Left lung (tissue), 4 donors: ENCODE measurements at regions not wholly inside any gene's neighbourhood (a gene's known extent, or its start where the extent isn't known, plus 50 kb on each side); places are given as distances from the start of the nearest gene placed in this dataset.

Source experiments
- ATAC-seq: fragments of 200-7000 bp; cut with Tn5 transposase; one replicate; pipeline ENCODE4 v1.9.1; 2020; ENCODE audit warnings: moderate library complexity
- DNase-seq, 4 donors: peaks; one replicate each; pipeline ENCODE4 v3.0.0-alpha.2; 2013 to 2020
- H3K27ac ChIP-seq, 2 donors: fragments of 200-600 bp; sonication (generic) in 1 of 2; one replicate each; pipeline versions ENCODE4 v1.5.0 to v1.8.0; 2020 to 2021
- H3K27me3 ChIP-seq, 2 donors: fragments of 200-600 bp; sonication (generic) in 1 of 2; one replicate each; pipeline versions ENCODE4 v1.5.0 to v1.8.0; 2020 to 2021
- H3K36me3 ChIP-seq, 2 donors: fragments of 200-600 bp; sonication (generic) in 1 of 2; one replicate each; pipeline versions ENCODE4 v1.5.0 to v1.8.0; 2020 to 2021
- H3K4me1 ChIP-seq, 2 donors: fragments of 200-600 bp; one replicate each; pipeline ENCODE4 v1.8.0; 2021
- H3K4me3 ChIP-seq, 2 donors: fragments of 200-600 bp; sonication (generic) in 1 of 2; one replicate each; pipeline versions ENCODE4 v1.5.0 to v1.8.0; 2020 to 2021; ENCODE audit warnings: mild to moderate bottlenecking in 1 of 2
- H3K9me3 ChIP-seq, 2 donors: fragments of 200-600 bp; sonication (generic) in 1 of 2; one replicate each; pipeline versions ENCODE4 v1.5.0 to v1.8.0; 2020 to 2021
- CTCF ChIP-seq, 2 donors: fragments of 200-600 bp; sonication (generic) in 1 of 2; IDR thresholded peaks; one replicate each; pipeline versions ENCODE4 v1.5.0 to v1.8.0; 2021; ENCODE audit warnings: antibody characterized with exemption in 2 of 2
- intact Hi-C, 2 donors: fragments of 100-400 bp; cut with DNase I; formaldehyde crosslinking; loops; one replicate each; pipeline versions ENCODE4 v1.11.2 to v1.14.2; 2022
- donor health status: DM: no; HTN: yes; CAD: no.
- donor health status: DM: no; HTN: no; CAD: no.

DNA sequence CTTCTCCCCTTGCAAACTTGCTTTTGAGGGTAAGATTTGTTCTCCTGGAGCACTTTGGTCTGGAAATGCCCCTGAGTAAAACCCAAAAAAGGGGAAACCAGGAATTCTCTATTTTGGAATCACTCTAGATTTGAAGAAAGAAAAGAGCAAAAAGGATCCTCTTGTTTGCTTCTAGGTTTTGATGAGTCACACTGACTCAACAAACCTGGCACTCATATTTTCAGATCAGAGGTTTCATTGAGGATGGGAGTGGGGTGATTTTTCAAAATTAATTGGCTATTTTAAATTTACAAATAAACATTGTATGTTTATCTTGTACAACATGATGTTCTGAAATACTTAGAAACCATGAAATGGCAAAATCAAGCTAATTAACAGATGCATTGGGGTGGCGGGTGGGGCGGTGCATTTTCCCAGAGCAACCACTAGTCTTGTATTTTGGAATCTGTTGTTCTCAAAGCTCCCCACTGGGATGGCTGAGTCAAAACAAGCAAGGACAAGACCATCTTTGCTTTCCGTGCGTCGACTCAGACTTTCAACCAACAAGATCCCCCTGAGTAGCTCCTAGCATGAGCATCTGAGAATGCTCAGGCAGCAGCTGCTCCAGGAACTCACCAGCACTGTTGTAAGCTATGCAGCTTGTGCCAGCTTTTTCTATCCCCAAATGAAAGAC, 451.4 kb downstream of the WDR72 start:
- no peak for ATAC-seq
- Histone ChIP-seq H3K27ac (no peak overlapping the region), H3K36me3 (no peaks in the 10 kb centered on the region), H3K27me3 (no peaks in the 10 kb centered on the region), H3K4me1 (no peaks in the 10 kb centered on the region), H3K4me3 (no peak overlapping the region), H3K9me3 (no peaks in the 10 kb centered on the region)
- TF ChIP-seq CTCF (IDR thresholded peaks at IDR 0.05): no peak
- no peak for DNase-seq
- intact Hi-C loops: no loop called here

DNA sequence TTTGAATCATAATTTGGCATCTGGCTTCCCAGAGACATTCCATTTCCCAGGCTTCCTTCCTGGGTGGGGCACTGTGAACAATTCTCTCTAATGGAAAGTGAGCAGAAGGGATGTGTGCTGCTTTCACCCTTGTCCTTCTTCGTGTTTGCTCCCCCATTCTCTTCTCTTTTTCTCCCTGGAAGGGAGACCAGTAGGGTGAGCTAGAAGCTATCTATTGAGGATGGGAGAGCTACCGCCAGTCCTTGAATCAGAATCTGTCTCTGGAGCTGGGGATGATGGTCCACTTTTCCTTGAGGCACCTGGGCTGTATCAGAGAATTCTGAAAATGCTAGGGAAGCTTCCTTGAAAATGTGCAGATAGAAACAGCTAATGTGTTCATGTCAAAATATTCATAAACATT, 453.9 kb downstream of the WDR72 start:
- TF ChIP-seq CTCF (IDR thresholded peaks at IDR 0.05): no peak
- Histone ChIP-seq H3K4me1 (no peaks in the 10 kb centered on the region), H3K27ac (no peak overlapping the region), H3K27me3 (no peaks in the 10 kb centered on the region), H3K36me3 (no peaks in the 10 kb centered on the region), H3K9me3 (no peaks in the 10 kb centered on the region), H3K4me3 (no peak overlapping the region)
- intact Hi-C loops: no loop called here
- ATAC-seq (no peak), DNase-seq (no peak)

- no peak for DNase-seq
- intact Hi-C loops: no loop called here
- Histone ChIP-seq H3K27me3 (no peaks in the 10 kb centered on the region), H3K36me3 (no peaks in the 10 kb centered on the region), H3K27ac (no peak overlapping the region), H3K9me3 (no peaks in the 10 kb centered on the region), H3K4me1 (no peaks in the 10 kb centered on the region), H3K4me3 (no peak overlapping the region)
- TF ChIP-seq CTCF (IDR thresholded peaks at IDR 0.05): no peak
- no peak for ATAC-seq
These were observed 454.4 kb downstream of the WDR72 start for GRCh38 chr15:53305101-53305500.

DNA sequence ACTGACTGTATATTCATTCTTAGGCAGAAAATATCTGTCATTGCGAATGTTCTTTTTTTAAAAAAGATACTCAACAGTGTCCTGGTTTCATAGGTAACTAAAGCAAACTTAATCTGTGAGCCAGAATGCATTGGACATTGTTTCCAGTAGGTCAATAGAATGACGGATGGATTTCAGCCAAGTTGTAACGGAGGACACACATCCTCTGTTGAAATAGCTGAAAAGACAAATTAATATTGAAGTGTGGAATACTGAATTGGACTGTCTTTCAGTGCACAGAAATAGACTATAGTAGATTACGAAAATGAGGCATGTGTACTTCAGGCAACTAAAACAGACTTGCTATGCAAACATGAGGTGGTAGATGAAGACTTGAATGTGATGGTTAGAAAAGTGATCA, 461.6 kb downstream of the WDR72 start:
- intact Hi-C loops: no loop called here
- Histone ChIP-seq H3K27me3 (no peaks in the 10 kb centered on the region), H3K4me3 (no peak overlapping the region), H3K36me3 (no peaks in the 10 kb centered on the region), H3K27ac (no peak overlapping the region), H3K9me3 (no peaks in the 10 kb centered on the region), H3K4me1 (no peaks in the 10 kb centered on the region)
- no peak for ATAC-seq
- TF ChIP-seq CTCF (IDR thresholded peaks at IDR 0.05): no peak
- no peak for DNase-seq

GRCh38 chr15:53296603-53297002, 462.9 kb downstream of the WDR72 start:
- no peaks in the 10 kb centered on the region for H3K27me3 ChIP-seq
- intact Hi-C loops: no loop called here
- H3K4me3 ChIP-seq: no peak overlapping the region
- DNase-seq: no peak
- no peak overlapping the region for H3K27ac ChIP-seq
- no peaks in the 10 kb centered on the region for H3K36me3 ChIP-seq
- ATAC-seq: no peak
- H3K9me3 ChIP-seq: no peaks in the 10 kb centered on the region
- H3K4me1 ChIP-seq: no peaks in the 10 kb centered on the region
- TF ChIP-seq CTCF (IDR thresholded peaks at IDR 0.05): no peak
